GM21619 (cell line): ENCODE measurements at regions not wholly inside any gene's neighbourhood (a gene's known extent, or its start where the extent isn't known, plus 50 kb on each side); places are given as distances from the start of the nearest gene placed in this dataset.
"Not testable (repeated sequence)": the region's sequence is repeated elsewhere in the genome, so short reads cannot be mapped to it uniquely, and the experiment has no call there.

ENCODE experiments used
- ATAC-seq: cut with Tn5 transposase; IDR thresholded peaks from one replicate; pipeline ENCODE4 v1.9.1; 2021; ENCODE audit not compliant: unreplicated experiment

- no peak for ATAC-seq
Observed at GRCh38 chr1:189524501-189524900, 953.2 kb downstream of the BRINP3 start.

- ATAC-seq: no peak
Observed at GRCh38 chr1:189530162-189530561, 947.5 kb downstream of the BRINP3 start.

GRCh38 chr1:189538271-189538670, 939.4 kb downstream of the BRINP3 start:
- no peak for ATAC-seq

GRCh38 chr1:189550498-189550897, 927.2 kb downstream of the BRINP3 start:
- no peak for ATAC-seq

- no peak for ATAC-seq
Observed at GRCh38 chr1:189563784-189564183, 913.9 kb downstream of the BRINP3 start.

- ATAC-seq: no peak
Observed at GRCh38 chr1:189567890-189568289, 909.8 kb downstream of the BRINP3 start.

- ATAC-seq: no peak
Observed at GRCh38 chr1:189596197-189596596, 881.5 kb downstream of the BRINP3 start.

GRCh38 chr1:189597083-189597482, 880.6 kb downstream of the BRINP3 start:
- ATAC-seq: no peak

- no peak for ATAC-seq
Observed at GRCh38 chr1:189605226-189605625, 872.4 kb downstream of the BRINP3 start.

GRCh38 chr1:189606047-189606446, 871.6 kb downstream of the BRINP3 start:
- no peak for ATAC-seq

- no peak for ATAC-seq
Observed at GRCh38 chr1:189606795-189607476, 870.7 kb downstream of the BRINP3 start.

- no peak for ATAC-seq
Observed at GRCh38 chr1:189607477-189608096, 870.1 kb downstream of the BRINP3 start.

- ATAC-seq: no peak
Observed at GRCh38 chr1:189609167-189609566, 868.5 kb downstream of the BRINP3 start.

- no peak for ATAC-seq
Observed at GRCh38 chr1:189616893-189617292, 860.8 kb downstream of the BRINP3 start.

- ATAC-seq: no peak
Observed at GRCh38 chr1:189619682-189620332, 857.9 kb downstream of the BRINP3 start.

GRCh38 chr1:189620471-189620870, 857.2 kb downstream of the BRINP3 start:
- no peak for ATAC-seq

GRCh38 chr1:189623336-189623735, 854.3 kb downstream of the BRINP3 start:
- no peak for ATAC-seq

- no peak for ATAC-seq
Observed at GRCh38 chr1:189627427-189627826, 850.2 kb downstream of the BRINP3 start.

GRCh38 chr1:189628857-189629256, 848.8 kb downstream of the BRINP3 start:
- no peak for ATAC-seq

- no peak for ATAC-seq
Observed at GRCh38 chr1:189633658-189634057, 844.0 kb downstream of the BRINP3 start.

- no peak for ATAC-seq
Observed at GRCh38 chr1:189637041-189637440, 840.6 kb downstream of the BRINP3 start.

- ATAC-seq: not testable (repeated sequence)
Observed at GRCh38 chr1:189644156-189644555, 833.5 kb downstream of the BRINP3 start.
